Osteocyte (in vitro differentiated cells): ENCODE measurements at regions not wholly inside any gene's neighbourhood (a gene's known extent, or its start where the extent isn't known, plus 50 kb on each side); places are given as distances from the start of the nearest gene placed in this dataset.

Source experiments
- DNase-seq: peaks from one replicate; pipeline ENCODE4 v3.0.0; 2021; ENCODE audit warnings: mixed read lengths; ENCODE audit not compliant: unreplicated experiment; ENCODE audit errors: extremely low spot score
- H3K27ac Mint-ChIP-seq: one replicate; pipeline ENCODE4 v1.8.0; 2021; ENCODE audit warnings: mild to moderate bottlenecking, mixed read lengths; ENCODE audit not compliant: unreplicated experiment
- H3K27me3 Mint-ChIP-seq: one replicate; pipeline ENCODE4 v1.8.0; 2021; ENCODE audit warnings: mixed read lengths; ENCODE audit not compliant: unreplicated experiment
- H3K36me3 Mint-ChIP-seq: one replicate; pipeline ENCODE4 v1.8.0; 2021; ENCODE audit warnings: mixed read lengths; ENCODE audit not compliant: unreplicated experiment
- H3K4me1 Mint-ChIP-seq: one replicate; pipeline ENCODE4 v1.8.0; 2021; ENCODE audit warnings: mixed read lengths; ENCODE audit not compliant: unreplicated experiment
- H3K4me3 Mint-ChIP-seq: one replicate; pipeline ENCODE4 v1.8.0; 2021; ENCODE audit warnings: mild to moderate bottlenecking, moderate library complexity, mixed read lengths; ENCODE audit not compliant: unreplicated experiment
- H3K9me3 Mint-ChIP-seq: one replicate; pipeline ENCODE4 v1.8.0; 2021; ENCODE audit warnings: mixed read lengths; ENCODE audit not compliant: unreplicated experiment
- CTCF ChIP-seq: fragments of 200-600 bp; sonication (generic); IDR thresholded peaks from 2 replicates; pipeline ENCODE4 v1.5.0; 2021; ENCODE audit warnings: antibody characterized with exemption, mild to moderate bottlenecking, moderate library complexity

GRCh38 chr10:21463436-21463835 lies 62.0 kb downstream of the SKIDA1 start:
- peaks cover 3% of the 10 kb centered on the region for H3K4me1 Mint-ChIP-seq
- no peaks in the 10 kb centered on the region for H3K27me3 Mint-ChIP-seq
- no peak overlapping the region for H3K27ac Mint-ChIP-seq
- no peaks in the 10 kb centered on the region for H3K36me3 Mint-ChIP-seq
- no peaks in the 10 kb centered on the region for H3K9me3 Mint-ChIP-seq
- TF ChIP-seq CTCF = no peak
- DNase-seq = no peak
- no peak overlapping the region for H3K4me3 Mint-ChIP-seq

GRCh38 chr10:21458126-21458871 lies 67.2 kb downstream of the SKIDA1 start:
- H3K4me3 Mint-ChIP-seq = no peak overlapping the region
- peaks cover 7% of the 10 kb centered on the region for H3K4me1 Mint-ChIP-seq
- no peak for DNase-seq
- no peak overlapping the region for H3K27ac Mint-ChIP-seq
- TF ChIP-seq CTCF = no peak
- no peaks in the 10 kb centered on the region for H3K36me3 Mint-ChIP-seq
- no peaks in the 10 kb centered on the region for H3K9me3 Mint-ChIP-seq
- peaks cover 2% of the 10 kb centered on the region for H3K27me3 Mint-ChIP-seq

GRCh38 chr10:21456160-21456559 lies 69.3 kb downstream of the SKIDA1 start:
- Mint-ChIP-seq H3K27me3 (peaks cover 2% of the 10 kb centered on the region), H3K4me1 (peaks cover 7% of the 10 kb centered on the region), H3K9me3 (no peaks in the 10 kb centered on the region), H3K36me3 (no peaks in the 10 kb centered on the region), H3K4me3 (no peak overlapping the region), H3K27ac (no peak overlapping the region)
- no peak for TF ChIP-seq CTCF
- DNase-seq = no peak

GRCh38 chr10:21452203-21452602 lies 73.3 kb downstream of the SKIDA1 start:
- no peak overlapping the region for H3K27ac Mint-ChIP-seq
- H3K9me3 Mint-ChIP-seq = peaks cover 6% of the 10 kb centered on the region
- H3K36me3 Mint-ChIP-seq = no peaks in the 10 kb centered on the region
- no peak overlapping the region for H3K4me3 Mint-ChIP-seq
- no peak for TF ChIP-seq CTCF
- DNase-seq = no peak
- no peaks in the 10 kb centered on the region for H3K4me1 Mint-ChIP-seq
- peaks cover 2% of the 10 kb centered on the region for H3K27me3 Mint-ChIP-seq

- H3K4me3 Mint-ChIP-seq = no peak overlapping the region
- no peak overlapping the region for H3K27ac Mint-ChIP-seq
- H3K27me3 Mint-ChIP-seq = no peaks in the 10 kb centered on the region
- H3K4me1 Mint-ChIP-seq = no peaks in the 10 kb centered on the region
- no peaks in the 10 kb centered on the region for H3K36me3 Mint-ChIP-seq
- DNase-seq = no peak
- no peak for TF ChIP-seq CTCF
- peaks cover 6% of the 10 kb centered on the region for H3K9me3 Mint-ChIP-seq
Observed at GRCh38 chr10:21449288-21449966, 76.1 kb downstream of the SKIDA1 start.
